IMR-90 (cell line): ENCODE measurements at regions not wholly inside any gene's neighbourhood (a gene's known extent, or its start where the extent isn't known, plus 50 kb on each side); places are given as distances from the start of the nearest gene placed in this dataset.

ENCODE experiments used
- ATAC-seq: fragments of 200-7000 bp; cut with Tn5 transposase; 2 replicates; pipeline ENCODE4 v1.9.1; 2020; ENCODE audit warnings: low read depth, mild to moderate bottlenecking, moderate library complexity
- BruUV-seq: library from RNA; stranded (reverse); fragments of 400-500 nt; replicated peaks from 2 replicates; lab custom pipeline; 2021; lab: Mats Ljungman, UMichigan
- CTCF ChIA-PET: fragments of 300-600 bp; formaldehyde crosslinking; extraction: SDS; loops from one replicate; lab custom pipeline; 2021; ENCODE audit warnings: antibody characterized with exemption; lab: Yijun Ruan, JAX
- POLR2A ChIA-PET: fragments of 300-600 bp; sonication (Branson Sonifier 250); formaldehyde crosslinking; loops from one replicate; lab custom pipeline; 2022; ENCODE audit warnings: antibody characterized with exemption; ENCODE audit not compliant: unreplicated experiment; lab: Charles Lee
- DNase-seq: peaks from one replicate; pipeline ENCODE4 v3.0.0; 2013
- H2AFZ ChIP-seq: replicated peaks from 2 replicates; pipeline ENCODE3; 2013; ENCODE audit warnings: low read length, mild to moderate bottlenecking; ENCODE audit not compliant: poor library complexity
- H2AK5ac ChIP-seq: 2 replicates; pipeline ENCODE4 v1.6.1; 2013; ENCODE audit warnings: low read depth, low read length, inconsistent platforms
- H2AK9ac ChIP-seq: replicated peaks from 2 replicates; pipeline ENCODE3; 2013; ENCODE audit warnings: mild to moderate bottlenecking, low read depth, low read length, moderate library complexity; ENCODE audit not compliant: poor library complexity
- H2BK120ac ChIP-seq: 2 replicates; pipeline ENCODE4 v1.6.1; 2013; ENCODE audit warnings: low read depth, low read length, inconsistent platforms
- H2BK15ac ChIP-seq: 3 replicates; pipeline ENCODE4 v1.6.1; 2013; ENCODE audit warnings: low read depth, low read length, inconsistent platforms
- H2BK20ac ChIP-seq: 2 replicates; pipeline ENCODE4 v1.6.1; 2013; ENCODE audit warnings: low read depth, mild to moderate bottlenecking, inconsistent platforms, low read length, moderate library complexity
- H2BK5ac ChIP-seq: 2 replicates; pipeline ENCODE4 v1.6.1; 2013; ENCODE audit warnings: mild to moderate bottlenecking, low read depth, low read length, inconsistent platforms; ENCODE audit not compliant: poor library complexity, severe bottlenecking
- H3K14ac ChIP-seq: replicated peaks from 2 replicates; pipeline ENCODE4 v1.6.1; 2013; ENCODE audit warnings: low read depth, low read length, inconsistent platforms
- H3K18ac ChIP-seq: 2 replicates; pipeline ENCODE4 v1.6.1; 2013; ENCODE audit warnings: low read depth, low read length, control low read depth
- H3K23ac ChIP-seq: 2 replicates; pipeline ENCODE4 v1.6.1; 2013; ENCODE audit warnings: low read depth, low read length, inconsistent platforms
- H3K27ac ChIP-seq: 2 replicates; pipeline ENCODE4 v1.5.1; 2013; ENCODE audit warnings: mild to moderate bottlenecking, control low read depth, low read length; ENCODE audit not compliant: insufficient read depth
- H3K27me3 ChIP-seq: 2 replicates; pipeline ENCODE4 v1.6.1; 2013; ENCODE audit warnings: low read length; ENCODE audit not compliant: control insufficient read depth, insufficient read depth
- H3K36me3 ChIP-seq: 2 replicates; pipeline ENCODE4 v1.6.1; 2013; ENCODE audit warnings: low read length, mixed read lengths; ENCODE audit not compliant: control insufficient read depth, insufficient read depth
- H3K4ac ChIP-seq: 2 replicates; pipeline ENCODE4 v1.6.1; 2013; ENCODE audit warnings: low read depth, low read length, inconsistent platforms
- H3K4me1 ChIP-seq: 2 replicates; pipeline ENCODE4 v1.6.1; 2013; ENCODE audit warnings: low read length, mixed read lengths; ENCODE audit not compliant: control insufficient read depth, insufficient read depth
- H3K4me2 ChIP-seq: 2 replicates; pipeline ENCODE4 v1.6.1; 2013; ENCODE audit warnings: low read depth, mild to moderate bottlenecking, control low read depth, low read length, moderate library complexity
- H3K4me3 ChIP-seq: 2 replicates; pipeline ENCODE4 v1.5.1; 2013; ENCODE audit warnings: low read depth, mild to moderate bottlenecking, control low read depth, low read length, moderate library complexity; ENCODE audit not compliant: insufficient read depth
- H3K56ac ChIP-seq: 2 replicates; pipeline ENCODE4 v1.6.1; 2013; ENCODE audit warnings: low read length, inconsistent platforms; ENCODE audit not compliant: insufficient read depth; ENCODE audit errors: extremely low read depth
- H3K79me1 ChIP-seq, 2 experiments: 2 replicates each; pipeline ENCODE4 v1.6.1; 2013; ENCODE audit warnings: low read length in 2 of 2, inconsistent platforms in 1 of 2, low read depth in 1 of 2
- H3K9ac ChIP-seq: 2 replicates; pipeline ENCODE4 v1.6.1; 2013; ENCODE audit warnings: low read depth, low read length, control low read depth
- H3K9me1 ChIP-seq: 2 replicates; pipeline ENCODE4 v1.6.1; 2013; ENCODE audit warnings: low read length, inconsistent platforms; ENCODE audit not compliant: insufficient read depth
- H3K9me3 ChIP-seq: 2 replicates; pipeline ENCODE4 v1.6.1; 2013; ENCODE audit warnings: low read length; ENCODE audit not compliant: control insufficient read depth, insufficient read depth
- H4K20me1 ChIP-seq: 2 replicates; pipeline ENCODE4 v1.6.1; 2013; ENCODE audit warnings: low read length, inconsistent platforms; ENCODE audit not compliant: insufficient read depth
- H4K5ac ChIP-seq: 2 replicates; pipeline ENCODE4 v1.6.1; 2013; ENCODE audit warnings: mild to moderate bottlenecking, low read depth, low read length, control low read depth
- H4K8ac ChIP-seq, 2 experiments: 2 replicates each; pipeline ENCODE4 v1.6.1; 2013; ENCODE audit warnings: low read depth in 2 of 2, low read length in 2 of 2, control low read depth in 1 of 2, inconsistent platforms in 1 of 2
- H4K91ac ChIP-seq: 2 replicates; pipeline ENCODE4 v1.6.1; 2013; ENCODE audit warnings: low read depth, low read length, inconsistent platforms; ENCODE audit not compliant: insufficient read depth
- BHLHE40 ChIP-seq: fragments of 150-350 bp; IDR thresholded peaks from 2 replicates; pipeline ENCODE4 v1.6.1; 2016; ENCODE audit warnings: mild to moderate bottlenecking, low read depth, low read length
- CEBPB ChIP-seq: IDR thresholded peaks from 2 replicates; pipeline ENCODE4 v1.6.1; 2012; ENCODE audit warnings: low read depth, low read length, improper control_type of control experiment
- CHD1 ChIP-seq: IDR thresholded peaks from 2 replicates; pipeline ENCODE4 v1.6.1; 2012; ENCODE audit warnings: low read depth, low read length, improper control_type of control experiment
- CTCF ChIP-seq: conservative IDR thresholded peaks from 2 replicates; pipeline ENCODE4 v1.5.1; 2012; ENCODE audit warnings: mild to moderate bottlenecking, low read depth, low read length, improper control_type of control experiment
- ELK1 ChIP-seq: fragments of 150-350 bp; IDR thresholded peaks from 2 replicates; pipeline ENCODE4 v1.6.1; 2016; ENCODE audit warnings: low read depth, mild to moderate bottlenecking, low read length, moderate library complexity, borderline replicate concordance
- FOS ChIP-seq: fragments of 150-350 bp; IDR thresholded peaks from 2 replicates; pipeline ENCODE4 v1.6.1; 2016; ENCODE audit warnings: low read depth, low read length
- MAFK ChIP-seq: IDR thresholded peaks from 2 replicates; pipeline ENCODE4 v1.6.1; 2012; ENCODE audit warnings: low read depth, low read length, improper control_type of control experiment
- MAZ ChIP-seq: IDR thresholded peaks from 2 replicates; pipeline ENCODE4 v1.6.1; 2012; ENCODE audit warnings: low read depth, mild to moderate bottlenecking, low read length, improper control_type of control experiment, moderate library complexity, borderline replicate concordance
- MXI1 ChIP-seq: IDR thresholded peaks from 2 replicates; pipeline ENCODE4 v1.6.1; 2012; ENCODE audit warnings: low read depth, mild to moderate bottlenecking, low read length, moderate library complexity, borderline replicate concordance
- NFE2L2 ChIP-seq: fragments of 150-350 bp; IDR thresholded peaks from 2 replicates; pipeline ENCODE4 v1.6.1; 2016; ENCODE audit warnings: low read depth, mild to moderate bottlenecking, low read length
- POLR2A ChIP-seq: IDR thresholded peaks from 2 replicates; pipeline ENCODE4 v1.6.1; 2012; ENCODE audit warnings: mild to moderate bottlenecking, low read depth, low read length
- RAD21 ChIP-seq: IDR thresholded peaks from 2 replicates; pipeline ENCODE4 v1.6.1; 2012; ENCODE audit warnings: low read length, improper control_type of control experiment
- RCOR1 ChIP-seq: IDR thresholded peaks from 2 replicates; pipeline ENCODE4 v1.6.1; 2012; ENCODE audit warnings: mild to moderate bottlenecking, low read length, improper control_type of control experiment; ENCODE audit not compliant: insufficient replicate concordance
- RFX5 ChIP-seq: IDR thresholded peaks from 2 replicates; pipeline ENCODE4 v1.8.0; 2012; ENCODE audit warnings: low read depth, mild to moderate bottlenecking, low read length, moderate library complexity
- SMC3 ChIP-seq: fragments of 150-350 bp; IDR thresholded peaks from 2 replicates; pipeline ENCODE4 v1.6.1; 2016; ENCODE audit warnings: low read depth, mild to moderate bottlenecking, antibody characterized with exemption, low read length, moderate library complexity
- USF2 ChIP-seq: fragments of 150-350 bp; IDR thresholded peaks from 2 replicates; pipeline ENCODE4 v1.6.1; 2017; ENCODE audit warnings: mild to moderate bottlenecking, antibody characterized with exemption, low read length, low read depth
- WGBS, 2 experiments: methylation state at CpG; one replicate each; pipeline versions ENCODE4 v1.1.5 to v1.1.7; 2013; ENCODE audit warnings: missing lambda C conversion rate in 2 of 2; ENCODE audit not compliant: insufficient read length in 1 of 2; ENCODE audit errors: extremely low coverage in 2 of 2; 5-methylcytosine and 5-hydroxymethylcytosine counted together
- dilution Hi-C: fragments of 300-500 bp; cut with HindIII; formaldehyde crosslinking; loops from one replicate; pipeline ENCODE4 v1.14.3; 2018; ENCODE audit warnings: low sequenced_read_pairs; ENCODE audit not compliant: unreplicated experiment
- in situ Hi-C: fragments of 300-500 bp; cut with MboI; formaldehyde crosslinking; loops from 3 replicates; pipeline ENCODE4 v1.14.3; 2019; ENCODE audit warnings: low sequenced_read_pairs, inconsistent platforms, mixed read lengths
- intact Hi-C: fragments of 100-400 bp; cut with micrococcal nuclease; formaldehyde crosslinking; loops from 2 replicates; pipeline ENCODE4 v1.10.0; 2022

- no peaks in the 10 kb centered on the region for H3K36me3 ChIP-seq
- no peaks in the 10 kb centered on the region for H4K20me1 ChIP-seq
- TF ChIP-seq CTCF: no peak
- no peak for TF ChIP-seq RFX5
- no peak for TF ChIP-seq MAZ
- no peak for TF ChIP-seq POLR2A
- TF ChIP-seq RAD21: no peak
- no peak for TF ChIP-seq CHD1
- no peak for TF ChIP-seq BHLHE40
- no peak for TF ChIP-seq MAFK
- TF ChIP-seq MXI1: no peak
- no peak for TF ChIP-seq CEBPB
- TF ChIP-seq ELK1: no peak
- TF ChIP-seq FOS: no peak
- no peak for TF ChIP-seq NFE2L2
- no peak for TF ChIP-seq SMC3
- no peak for TF ChIP-seq USF2
- TF ChIP-seq RCOR1: no peak
- H3K4ac ChIP-seq: no peak overlapping the region
- in situ Hi-C loops (no loop called here), intact Hi-C loops (no loop called here), dilution Hi-C loops (no loop called here)
- H2BK20ac ChIP-seq: no peak overlapping the region
- DNase-seq: no peak
- WGBS, 2 experiments: no CpG with 5 or more reads among the region's 2 CpGs
- no peak overlapping the region for H4K91ac ChIP-seq
- no peak overlapping the region for H2AFZ ChIP-seq
- H2AK5ac ChIP-seq: no peak overlapping the region
- H3K14ac ChIP-seq: no peak overlapping the region
- no peak overlapping the region for H4K8ac ChIP-seq
- H3K27me3 ChIP-seq: no peaks in the 10 kb centered on the region
- H3K18ac ChIP-seq: no peak overlapping the region
- no peak overlapping the region for H2BK5ac ChIP-seq
- ChIA-PET CTCF (no interaction called here), POLR2A (no interaction called here)
- no peak overlapping the region for H3K27ac ChIP-seq
- H3K9ac ChIP-seq: no peak overlapping the region
- H3K4me2 ChIP-seq: no peak overlapping the region
- H3K79me1 ChIP-seq: no peaks in the 10 kb centered on the region
- no peak overlapping the region for H3K23ac ChIP-seq
- H3K4me3 ChIP-seq: no peak overlapping the region
- no peaks in the 10 kb centered on the region for H3K9me1 ChIP-seq
- no peak overlapping the region for H4K5ac ChIP-seq
- H2BK120ac ChIP-seq: no peak overlapping the region
- no peaks in the 10 kb centered on the region for H3K4me1 ChIP-seq
- H3K56ac ChIP-seq: no peak overlapping the region
- no peak overlapping the region for H2AK9ac ChIP-seq
- H2BK15ac ChIP-seq: no peak overlapping the region
- BruUV-seq: no TSS peak
- ATAC-seq: no peak
- H3K9me3 ChIP-seq: peaks cover 4% of the 10 kb centered on the region; the same call in 1 of the 2 replicates
These were observed 240.2 kb upstream of the BRINP1 start for GRCh38 chr9:119609277-119609971.
